HepG2 (cell line): ENCODE measurements at regions not wholly inside any gene's neighbourhood (a gene's known extent, or its start where the extent isn't known, plus 50 kb on each side); places are given as distances from the start of the nearest gene placed in this dataset.

ENCODE experiments used
- ATAC-seq: fragments of 200-7000 bp; cut with Tn5 transposase; 3 replicates; pipeline ENCODE4 v1.9.1; 2020; ENCODE audit warnings: mild to moderate bottlenecking, moderate library complexity
- BruUV-seq: library from RNA; stranded (reverse); fragments of 400-500 nt; replicated peaks from 2 replicates; lab custom pipeline; 2021; lab: Mats Ljungman, UMichigan
- CTCF ChIA-PET: fragments of 300-600 bp; formaldehyde crosslinking; extraction: SDS; loops from one replicate; lab custom pipeline; 2021; ENCODE audit warnings: low total read pairs, inconsistent platforms, low intra/inter-chr PET ratio; lab: Yijun Ruan, JAX
- POLR2A ChIA-PET: fragments of 350-600 bp; sonication (Branson Sonifier 250); formaldehyde crosslinking; loops from one replicate; lab custom pipeline; 2020; ENCODE audit warnings: antibody characterized with exemption, inconsistent platforms; lab: Yijun Ruan, JAX
- DNase-seq: peaks from one replicate; pipeline ENCODE4 v3.0.0-alpha.2; 2015; ENCODE audit warnings: low spot score
- FAIRE-seq: peaks from 3 replicates; lab custom pipeline; 2011; peaks lifted over from hg19 to GRCh38; lab: Jason Lieb, UNC
- H2AFZ ChIP-seq: one replicate; pipeline ENCODE4 v1.6.1; 2011; ENCODE audit warnings: low read length, inconsistent platforms
- H3K27ac ChIP-seq: fragments of 300-600 bp; 3 replicates; pipeline ENCODE4 v1.8.0; 2011; ENCODE audit warnings: mixed run types, mild to moderate bottlenecking, mixed read lengths, low read length, inconsistent platforms; ENCODE audit not compliant: insufficient read depth; ENCODE audit errors: extremely low read length
- H3K27me3 ChIP-seq, 2 experiments: fragments of 200-600 bp in 1 of 2; 2 replicates in 1 of 2; 3 replicates in 1 of 2; pipeline versions ENCODE4 v1.6.0 to v1.8.0; 2011; ENCODE audit warnings: low read length in 2 of 2, mild to moderate bottlenecking in 2 of 2, moderate library complexity in 2 of 2, inconsistent platforms in 1 of 2; ENCODE audit not compliant: insufficient read depth in 2 of 2, control insufficient read depth in 1 of 2
- H3K36me3 ChIP-seq, 2 experiments: fragments of 200-600 bp in 1 of 2; replicated peaks in 1 of 2; 2 replicates in 1 of 2; 3 replicates in 1 of 2; pipeline versions ENCODE4 v1.5.1 to v1.8.0; 2011; ENCODE audit warnings: low read length in 2 of 2, inconsistent platforms in 1 of 2; ENCODE audit not compliant: insufficient read depth in 2 of 2, control insufficient read depth in 1 of 2
- H3K4me1 ChIP-seq: 2 replicates; pipeline ENCODE4 v1.5.1; 2012; ENCODE audit warnings: low read length, inconsistent platforms; ENCODE audit not compliant: insufficient read depth
- H3K4me2 ChIP-seq: 2 replicates; pipeline ENCODE4 v1.6.0; 2011; ENCODE audit warnings: low read depth, low read length, inconsistent platforms
- H3K4me3 ChIP-seq, 3 experiments: fragments of 200-600 bp in 1 of 3; sonication (generic), shearing (Covaris generic) in 1 of 3; replicated peaks in 1 of 3; 2 replicates each; pipeline ENCODE4 v1.5.1; 2011 to 2016; ENCODE audit warnings: low read length in 3 of 3, inconsistent platforms in 2 of 3, low read depth in 2 of 3, mild to moderate bottlenecking in 2 of 3, control low read depth in 1 of 3, mixed read lengths in 1 of 3; ENCODE audit not compliant: insufficient read depth in 1 of 3
- H3K79me2 ChIP-seq: one replicate; pipeline ENCODE4 v1.6.1; 2011; ENCODE audit warnings: low read length, inconsistent platforms; ENCODE audit not compliant: insufficient read depth
- H3K9ac ChIP-seq: 2 replicates; pipeline ENCODE4 v1.6.0; 2011; ENCODE audit warnings: mild to moderate bottlenecking, low read depth, low read length, inconsistent platforms; ENCODE audit not compliant: insufficient read depth
- H3K9me3 ChIP-seq: 2 replicates; pipeline ENCODE4 v1.5.1; 2012; ENCODE audit warnings: mild to moderate bottlenecking, low read length
- H4K20me1 ChIP-seq: 2 replicates; pipeline ENCODE4 v1.6.0; 2011; ENCODE audit warnings: inconsistent platforms, mild to moderate bottlenecking, low read length, moderate library complexity; ENCODE audit not compliant: insufficient read depth
- CBX1 ChIP-seq: IDR thresholded peaks from one replicate; pipeline ENCODE4 v1.6.1; 2016; ENCODE audit warnings: antibody characterized with exemption, low read depth
- DMTF1 ChIP-seq: sonication (generic); formaldehyde crosslinking; IDR thresholded peaks from 2 replicates; pipeline ENCODE4 v1.4.0; 2020; ENCODE audit warnings: mild to moderate bottlenecking, missing genetic modification reagents
- DZIP1 ChIP-seq: sonication (generic); formaldehyde crosslinking; IDR thresholded peaks from 2 replicates; pipeline ENCODE4 v1.5.0; 2020; ENCODE audit warnings: mild to moderate bottlenecking, missing genetic modification reagents
- FOXA1 ChIP-seq, 2 experiments: fragments of 450-650 bp in 1 of 2; sonication (generic) in 1 of 2; formaldehyde crosslinking in 1 of 2; IDR thresholded peaks; 2 replicates each; pipeline versions ENCODE4 v1.4.0 to v1.6.1; 2016 to 2020; ENCODE audit warnings: missing genetic modification reagents in 1 of 2
- GABPB1 ChIP-seq: IDR thresholded peaks from 2 replicates; pipeline ENCODE4 v1.6.1; 2016; ENCODE audit warnings: mild to moderate bottlenecking, missing genetic modification reagents, moderate library complexity, missing compliant biosample characterization
- GZF1 ChIP-seq: sonication (generic); formaldehyde crosslinking; IDR thresholded peaks from 2 replicates; pipeline ENCODE4 v1.5.1; 2020; ENCODE audit warnings: mild to moderate bottlenecking, missing genetic modification reagents
- PITX1 ChIP-seq: sonication (generic); formaldehyde crosslinking; IDR thresholded peaks from 2 replicates; pipeline ENCODE4 v1.5.1; 2020; ENCODE audit warnings: mild to moderate bottlenecking, missing genetic modification reagents
- SOX6 ChIP-seq, 2 experiments: fragments of 450-650 bp in 1 of 2; sonication (generic) in 1 of 2; formaldehyde crosslinking in 1 of 2; IDR thresholded peaks; 2 replicates each; pipeline versions ENCODE4 v1.4.0 to v1.6.1; 2017 to 2020; ENCODE audit warnings: antibody characterized with exemption in 1 of 2, mild to moderate bottlenecking in 1 of 2, missing genetic modification reagents in 1 of 2
- ZBTB49 ChIP-seq: sonication (generic); formaldehyde crosslinking; IDR thresholded peaks from 2 replicates; pipeline ENCODE4 v1.4.0; 2020; ENCODE audit warnings: missing genetic modification reagents, borderline replicate concordance
- ZC3H4 ChIP-seq: sonication (generic); formaldehyde crosslinking; IDR thresholded peaks from 2 replicates; pipeline ENCODE4 v1.4.0; 2020; ENCODE audit warnings: missing genetic modification reagents, borderline replicate concordance
- ZNF260 ChIP-seq: sonication (generic); formaldehyde crosslinking; IDR thresholded peaks from 2 replicates; pipeline ENCODE4 v1.4.0; 2020; ENCODE audit warnings: missing genetic modification reagents, low read depth, mild to moderate bottlenecking, borderline replicate concordance
- ZNF678 ChIP-seq: sonication (generic); formaldehyde crosslinking; IDR thresholded peaks from 2 replicates; pipeline ENCODE4 v1.4.0; 2020; ENCODE audit warnings: mild to moderate bottlenecking, missing genetic modification reagents
- ZNF792 ChIP-seq: IDR thresholded peaks from 2 replicates; pipeline ENCODE4 v1.6.1; 2016
- WGBS: methylation state at CpG from one replicate; pipeline ENCODE4 v1.1.6; 2017; ENCODE audit warnings: low lambda C conversion rate; 5-methylcytosine and 5-hydroxymethylcytosine counted together
- in situ Hi-C: cut with HindIII; loops from 2 replicates; pipeline ENCODE4 v1.10.0; 2017; ENCODE audit warnings: low pct_unique_long_range_greater_than_20kb; ENCODE audit not compliant: extremely low pct_ligation_motif_present
- intact Hi-C: fragments of 100-400 bp; cut with micrococcal nuclease; formaldehyde crosslinking; loops from one replicate; pipeline ENCODE4 v1.10.0; 2022; ENCODE audit not compliant: unreplicated experiment
- TF ChIP-seq, protein P1 (sequence below): IDR thresholded peaks from 2 replicates; pipeline ENCODE4 v1.6.1; 2016; ENCODE audit warnings: mild to moderate bottlenecking

GRCh38 chr13:111955412-111956065, 111.4 kb upstream of the SOX1 start:
- in situ Hi-C loops: no loop called here
- no peak overlapping the region for H2AFZ ChIP-seq
- 54% methylated on average over 24 of the region's 27 CpGs for WGBS
- H3K9ac ChIP-seq: no peak overlapping the region
- no peaks in the 10 kb centered on the region for H4K20me1 ChIP-seq
- H3K36me3 ChIP-seq: no peaks in the 10 kb centered on the region
- H3K27ac ChIP-seq: no peak overlapping the region
- BruUV-seq: no TSS peak
- FAIRE-seq (no peak), ATAC-seq (no peak), DNase-seq (no peak)
- POLR2A ChIA-PET: no interaction called here
- H3K4me3 ChIP-seq: no peak overlapping the region
- H3K27me3 ChIP-seq: peaks cover 1 to 7% of the 10 kb centered on the region in 2 experiments; a peak in 2 of 5 replicates
- TF ChIP-seq GABPB1 (CRISPR knock-in tag) (no peak), PITX1 (no peak), SOX6 (IDR thresholded peaks at IDR 0.05) (no peak), SOX6 (CRISPR knock-in tag; IDR thresholded peaks at IDR 0.05) (no peak), ZC3H4 (CRISPR knock-in tag) (no peak), DZIP1 (CRISPR knock-in tag) (no peak), ZNF260 (CRISPR knock-in tag) (no peak), ZNF792 (CRISPR knock-in tag) (no peak), ZNF678 (CRISPR knock-in tag) (no peak), DMTF1 (CRISPR knock-in tag) (no peak), FOXA1 (IDR thresholded peaks at IDR 0.05) (no peak), FOXA1 (CRISPR knock-in tag; IDR thresholded peaks at IDR 0.05) (no peak), GZF1 (CRISPR knock-in tag) (no peak), ZBTB49 (CRISPR knock-in tag) (no peak), CBX1 (no peak)
- TF ChIP-seq, protein P1, sequence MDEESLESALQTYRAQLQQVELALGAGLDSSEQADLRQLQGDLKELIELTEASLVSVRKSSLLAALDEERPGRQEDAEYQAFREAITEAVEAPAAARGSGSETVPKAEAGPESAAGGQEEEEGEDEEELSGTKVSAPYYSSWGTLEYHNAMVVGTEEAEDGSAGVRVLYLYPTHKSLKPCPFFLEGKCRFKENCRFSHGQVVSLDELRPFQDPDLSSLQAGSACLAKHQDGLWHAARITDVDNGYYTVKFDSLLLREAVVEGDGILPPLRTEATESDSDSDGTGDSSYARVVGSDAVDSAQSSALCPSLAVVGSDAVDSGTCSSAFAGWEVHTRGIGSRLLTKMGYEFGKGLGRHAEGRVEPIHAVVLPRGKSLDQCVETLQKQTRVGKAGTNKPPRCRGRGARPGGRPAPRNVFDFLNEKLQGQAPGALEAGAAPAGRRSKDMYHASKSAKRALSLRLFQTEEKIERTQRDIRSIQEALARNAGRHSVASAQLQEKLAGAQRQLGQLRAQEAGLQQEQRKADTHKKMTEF (CRISPR knock-in tag): no peak
- CTCF ChIA-PET: no interaction called here
- intact Hi-C loops: no loop called here
- no peak overlapping the region for H3K4me2 ChIP-seq
- no peaks in the 10 kb centered on the region for H3K4me1 ChIP-seq
- peaks cover 10% of the 10 kb centered on the region for H3K9me3 ChIP-seq
- H3K79me2 ChIP-seq: no peaks in the 10 kb centered on the region
